ENCODE measurements at regions not wholly inside any gene's neighbourhood (a gene's known extent, or its start where the extent isn't known, plus 50 kb on each side); places are given as distances from the start of the nearest gene placed in this dataset.
A peak's percentile ranks its signal among the peaks of the same experiment; 100 is the strongest.

DNA sequence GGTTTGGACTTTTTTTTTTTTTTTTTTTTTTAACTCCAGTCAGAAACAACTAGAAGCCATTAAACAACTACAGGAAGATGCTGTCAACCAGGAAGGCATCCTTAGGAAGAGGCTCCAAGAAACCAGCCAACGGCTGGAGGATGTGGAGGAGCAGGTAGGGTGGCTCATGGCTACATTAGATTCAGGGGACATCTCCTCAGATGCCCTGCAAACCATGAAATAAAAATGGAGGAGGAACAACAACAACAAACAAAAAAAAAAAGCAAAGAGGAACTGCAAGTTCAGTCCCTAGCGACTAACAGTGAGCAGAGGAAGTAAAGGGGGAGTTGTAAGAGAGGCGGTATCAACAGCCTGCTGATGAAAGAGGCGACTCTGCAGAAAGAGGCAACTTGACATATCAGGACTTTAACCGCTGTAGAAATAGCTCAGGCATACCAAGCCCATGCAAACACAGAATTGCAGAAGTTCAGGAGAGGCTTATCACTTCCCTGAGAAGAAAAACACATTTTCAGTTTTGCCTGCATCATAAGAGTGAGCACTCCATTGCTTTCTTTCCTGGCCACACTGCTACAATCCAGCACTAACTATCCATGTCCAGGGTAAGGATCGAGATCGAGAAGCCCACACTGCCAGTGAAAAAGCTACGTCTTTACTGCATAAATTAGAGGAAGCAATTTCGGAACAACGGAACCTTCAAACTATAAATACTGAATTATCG lies 103.5 kb upstream of the BCAT1 start (continued):
- TF ChIP-seq, protein P1, sequence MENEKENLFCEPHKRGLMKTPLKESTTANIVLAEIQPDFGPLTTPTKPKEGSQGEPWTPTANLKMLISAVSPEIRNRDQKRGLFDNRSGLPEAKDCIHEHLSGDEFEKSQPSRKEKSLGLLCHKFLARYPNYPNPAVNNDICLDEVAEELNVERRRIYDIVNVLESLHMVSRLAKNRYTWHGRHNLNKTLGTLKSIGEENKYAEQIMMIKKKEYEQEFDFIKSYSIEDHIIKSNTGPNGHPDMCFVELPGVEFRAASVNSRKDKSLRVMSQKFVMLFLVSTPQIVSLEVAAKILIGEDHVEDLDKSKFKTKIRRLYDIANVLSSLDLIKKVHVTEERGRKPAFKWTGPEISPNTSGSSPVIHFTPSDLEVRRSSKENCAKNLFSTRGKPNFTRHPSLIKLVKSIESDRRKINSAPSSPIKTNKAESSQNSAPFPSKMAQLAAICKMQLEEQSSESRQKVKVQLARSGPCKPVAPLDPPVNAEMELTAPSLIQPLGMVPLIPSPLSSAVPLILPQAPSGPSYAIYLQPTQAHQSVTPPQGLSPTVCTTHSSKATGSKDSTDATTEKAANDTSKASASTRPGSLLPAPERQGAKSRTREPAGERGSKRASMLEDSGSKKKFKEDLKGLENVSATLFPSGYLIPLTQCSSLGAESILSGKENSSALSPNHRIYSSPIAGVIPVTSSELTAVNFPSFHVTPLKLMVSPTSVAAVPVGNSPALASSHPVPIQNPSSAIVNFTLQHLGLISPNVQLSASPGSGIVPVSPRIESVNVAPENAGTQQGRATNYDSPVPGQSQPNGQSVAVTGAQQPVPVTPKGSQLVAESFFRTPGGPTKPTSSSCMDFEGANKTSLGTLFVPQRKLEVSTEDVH (IDR thresholded peaks at IDR 0.05; ENCODE audit: low read depth, partially characterized antibody), result no peak
- TF ChIP-seq EP300 (IDR thresholded peaks at IDR 0.05; ENCODE audit: borderline replicate concordance in 1 of 2, control insufficient read depth in 1 of 2, low read depth in 2 of 2, low read length in 2 of 2), result peak in 1 of 2 experiments; percentile 72; a peak in 2 of 4 replicates
- TF ChIP-seq, protein P2, sequence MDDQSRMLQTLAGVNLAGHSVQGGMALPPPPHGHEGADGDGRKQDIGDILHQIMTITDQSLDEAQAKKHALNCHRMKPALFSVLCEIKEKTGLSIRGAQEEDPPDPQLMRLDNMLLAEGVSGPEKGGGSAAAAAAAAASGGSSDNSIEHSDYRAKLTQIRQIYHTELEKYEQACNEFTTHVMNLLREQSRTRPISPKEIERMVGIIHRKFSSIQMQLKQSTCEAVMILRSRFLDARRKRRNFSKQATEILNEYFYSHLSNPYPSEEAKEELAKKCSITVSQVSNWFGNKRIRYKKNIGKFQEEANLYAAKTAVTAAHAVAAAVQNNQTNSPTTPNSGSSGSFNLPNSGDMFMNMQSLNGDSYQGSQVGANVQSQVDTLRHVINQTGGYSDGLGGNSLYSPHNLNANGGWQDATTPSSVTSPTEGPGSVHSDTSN (IDR thresholded peaks at IDR 0.05; ENCODE audit: insufficient replicate concordance, low read depth, low read length), result no peak

DNA sequence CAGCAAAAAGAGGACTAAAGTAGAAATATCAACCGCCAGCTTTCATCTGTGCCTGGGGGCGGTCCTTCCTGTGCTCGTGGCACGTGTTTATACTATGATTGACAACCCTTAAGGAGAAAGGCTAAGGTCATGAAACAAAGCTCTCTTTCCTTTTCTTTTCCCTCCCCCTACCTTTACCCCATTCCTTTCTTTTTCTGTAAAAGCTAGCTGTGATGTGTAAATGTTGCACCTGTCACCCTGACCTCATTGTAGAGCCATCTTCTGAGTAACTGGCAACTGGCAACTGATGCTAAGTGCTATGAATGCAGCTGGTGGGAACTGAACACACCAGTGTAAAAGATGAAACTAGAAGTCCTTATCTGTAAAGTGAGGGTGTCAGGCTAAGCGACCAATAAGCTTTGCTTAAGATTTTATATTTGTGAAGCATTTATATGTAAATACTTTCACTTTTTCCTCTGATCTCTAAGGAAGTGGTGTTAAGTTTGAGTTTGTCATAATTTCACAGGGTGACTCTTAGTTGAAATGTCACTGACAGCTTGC lies 102.8 kb upstream of the BCAT1 start:
- H3K27me3 ChIP-seq (replicated peaks in 1 of 2; ENCODE audit: control insufficient read depth in 2 of 2, insufficient read depth in 2 of 2, low read length in 1 of 2), result no peaks in the 10 kb centered on the region
- intact Hi-C loops (cut with micrococcal nuclease; ENCODE audit: unreplicated experiment), result loop anchor here (1.0 to 5.0 kb wide), 3 partner anchors 31 to 214 kb away; no protein-coding TSS in a partner anchor
- ChIA-PET POLR2A (interaction anchor here (0.6 to 13.3 kb wide), 17 partner anchors 8 to 239 kb away, joined by 3 to 297 read pairs (median 9); no protein-coding TSS in a partner anchor), RAD21 (ENCODE audit: unreplicated experiment) (interaction anchor here (0.7 to 13.0 kb wide), 23 partner anchors 9 to 336 kb away, joined by 3 to 462 read pairs (median 5); partner anchors contain the start of genes DNAI7 and ETFRF1), SMC1A (ENCODE audit: uncharacterized antibody, unreplicated experiment) (interaction anchor here (0.7 to 15.4 kb wide), 21 partner anchors 11 to 249 kb away, joined by 3 to 526 read pairs (median 8); partner anchors contain the start of gene BCAT1), CTCF (interaction anchor here (0.6 to 9.8 kb wide), 14 partner anchors 9 to 213 kb away, joined by 3 to 141 read pairs (median 6); no protein-coding TSS in a partner anchor)
- peak overlapping the region; percentile 72 for H3K9ac ChIP-seq (ENCODE audit: control insufficient read depth, insufficient read depth, low read length)
- no peaks in the 10 kb centered on the region for H4K20me1 ChIP-seq (ENCODE audit: control insufficient read depth, insufficient read depth)
- 0 out of 4 replicates have a peak, but pooled peaks cover 0 to 2% of the 10 kb centered on the region in 2 experiments for H3K36me3 ChIP-seq (ENCODE audit: control insufficient read depth in 2 of 2, insufficient read depth in 2 of 2, low read length in 1 of 2)
- 0% methylated on average over 5 of the region's 5 CpGs for WGBS (ENCODE audit: insufficient coverage, insufficient replicate concordance, low lambda C conversion rate, missing lambda C conversion rate)
- H3K4me1 ChIP-seq (ENCODE audit: control insufficient read depth, insufficient read depth, low read length), result peaks cover 11% of the 10 kb centered on the region; the same call in 1 of the 2 replicates
- DNase-seq (ENCODE audit: low read depth, low spot score) (peak; percentile 84), FAIRE-seq (peak; percentile 65), ATAC-seq (peak; percentile 64)
- H3K4me2 ChIP-seq (ENCODE audit: control insufficient read depth, insufficient read depth), result peak overlapping the region; percentile 77
- H3K4me3 ChIP-seq, result peak overlapping the region; percentile 83; the same call in 1 of the 2 replicates
- H2AFZ ChIP-seq (ENCODE audit: control insufficient read depth, low read depth, low read length), result peak overlapping the region; percentile 41
- in situ Hi-C loops (cut with MboI), result no loop called here
- peak overlapping the region; percentile 92 for H3K27ac ChIP-seq (ENCODE audit: control insufficient read depth, insufficient read depth)
- no TSS peak for BruUV-seq (replicated peaks)
- H3K79me2 ChIP-seq (ENCODE audit: control insufficient read depth, insufficient read depth, low read length), result peaks cover 43% of the 10 kb centered on the region
- peaks cover 5% of the 10 kb centered on the region; the same call in 2 of the 3 replicates for H3K9me3 ChIP-seq (replicated peaks; ENCODE audit: control insufficient read depth, insufficient read depth, low read length)
- TF ChIP-seq, protein P3, sequence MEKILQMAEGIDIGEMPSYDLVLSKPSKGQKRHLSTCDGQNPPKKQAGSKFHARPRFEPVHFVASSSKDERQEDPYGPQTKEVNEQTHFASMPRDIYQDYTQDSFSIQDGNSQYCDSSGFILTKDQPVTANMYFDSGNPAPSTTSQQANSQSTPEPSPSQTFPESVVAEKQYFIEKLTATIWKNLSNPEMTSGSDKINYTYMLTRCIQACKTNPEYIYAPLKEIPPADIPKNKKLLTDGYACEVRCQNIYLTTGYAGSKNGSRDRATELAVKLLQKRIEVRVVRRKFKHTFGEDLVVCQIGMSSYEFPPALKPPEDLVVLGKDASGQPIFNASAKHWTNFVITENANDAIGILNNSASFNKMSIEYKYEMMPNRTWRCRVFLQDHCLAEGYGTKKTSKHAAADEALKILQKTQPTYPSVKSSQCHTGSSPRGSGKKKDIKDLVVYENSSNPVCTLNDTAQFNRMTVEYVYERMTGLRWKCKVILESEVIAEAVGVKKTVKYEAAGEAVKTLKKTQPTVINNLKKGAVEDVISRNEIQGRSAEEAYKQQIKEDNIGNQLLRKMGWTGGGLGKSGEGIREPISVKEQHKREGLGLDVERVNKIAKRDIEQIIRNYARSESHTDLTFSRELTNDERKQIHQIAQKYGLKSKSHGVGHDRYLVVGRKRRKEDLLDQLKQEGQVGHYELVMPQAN (conservative IDR thresholded peaks at IDR 0.05), result no peak; the same call in 1 of the 2 replicates
- TF ChIP-seq RUNX3 (IDR thresholded peaks at IDR 0.05; ENCODE audit: low read length) (no peak; the same call in 1 of the 2 replicates), SMC3 (IDR thresholded peaks at IDR 0.05; ENCODE audit: borderline replicate concordance, low read length) (no peak)
- TF ChIP-seq, protein P2 (IDR thresholded peaks at IDR 0.05; ENCODE audit: insufficient replicate concordance, low read depth, low read length), result peak; percentile 89
- TF ChIP-seq, protein P4, sequence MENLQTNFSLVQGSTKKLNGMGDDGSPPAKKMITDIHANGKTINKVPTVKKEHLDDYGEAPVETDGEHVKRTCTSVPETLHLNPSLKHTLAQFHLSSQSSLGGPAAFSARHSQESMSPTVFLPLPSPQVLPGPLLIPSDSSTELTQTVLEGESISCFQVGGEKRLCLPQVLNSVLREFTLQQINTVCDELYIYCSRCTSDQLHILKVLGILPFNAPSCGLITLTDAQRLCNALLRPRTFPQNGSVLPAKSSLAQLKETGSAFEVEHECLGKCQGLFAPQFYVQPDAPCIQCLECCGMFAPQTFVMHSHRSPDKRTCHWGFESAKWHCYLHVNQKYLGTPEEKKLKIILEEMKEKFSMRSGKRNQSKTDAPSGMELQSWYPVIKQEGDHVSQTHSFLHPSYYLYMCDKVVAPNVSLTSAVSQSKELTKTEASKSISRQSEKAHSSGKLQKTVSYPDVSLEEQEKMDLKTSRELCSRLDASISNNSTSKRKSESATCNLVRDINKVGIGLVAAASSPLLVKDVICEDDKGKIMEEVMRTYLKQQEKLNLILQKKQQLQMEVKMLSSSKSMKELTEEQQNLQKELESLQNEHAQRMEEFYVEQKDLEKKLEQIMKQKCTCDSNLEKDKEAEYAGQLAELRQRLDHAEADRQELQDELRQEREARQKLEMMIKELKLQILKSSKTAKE (IDR thresholded peaks at IDR 0.05; ENCODE audit: low read depth, poor library complexity, severe bottlenecking), result peak; percentile 51
